ENCODE measurements at regions not wholly inside any gene's neighbourhood (a gene's known extent, or its start where the extent isn't known, plus 50 kb on each side); places are given as distances from the start of the nearest gene placed in this dataset.

- TF ChIP-seq, protein P1, sequence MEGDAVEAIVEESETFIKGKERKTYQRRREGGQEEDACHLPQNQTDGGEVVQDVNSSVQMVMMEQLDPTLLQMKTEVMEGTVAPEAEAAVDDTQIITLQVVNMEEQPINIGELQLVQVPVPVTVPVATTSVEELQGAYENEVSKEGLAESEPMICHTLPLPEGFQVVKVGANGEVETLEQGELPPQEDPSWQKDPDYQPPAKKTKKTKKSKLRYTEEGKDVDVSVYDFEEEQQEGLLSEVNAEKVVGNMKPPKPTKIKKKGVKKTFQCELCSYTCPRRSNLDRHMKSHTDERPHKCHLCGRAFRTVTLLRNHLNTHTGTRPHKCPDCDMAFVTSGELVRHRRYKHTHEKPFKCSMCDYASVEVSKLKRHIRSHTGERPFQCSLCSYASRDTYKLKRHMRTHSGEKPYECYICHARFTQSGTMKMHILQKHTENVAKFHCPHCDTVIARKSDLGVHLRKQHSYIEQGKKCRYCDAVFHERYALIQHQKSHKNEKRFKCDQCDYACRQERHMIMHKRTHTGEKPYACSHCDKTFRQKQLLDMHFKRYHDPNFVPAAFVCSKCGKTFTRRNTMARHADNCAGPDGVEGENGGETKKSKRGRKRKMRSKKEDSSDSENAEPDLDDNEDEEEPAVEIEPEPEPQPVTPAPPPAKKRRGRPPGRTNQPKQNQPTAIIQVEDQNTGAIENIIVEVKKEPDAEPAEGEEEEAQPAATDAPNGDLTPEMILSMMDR (IDR thresholded peaks at IDR 0.05; ENCODE audit: insufficient read depth, low read length): no peak
- TF ChIP-seq POLR2AphosphoS5 (IDR thresholded peaks at IDR 0.05; ENCODE audit: low read depth): no peak
- TF ChIP-seq REST (IDR thresholded peaks at IDR 0.05; ENCODE audit: insufficient replicate concordance, low read depth): no peak
Observed at GRCh38 chr14:105900398-105901160, 374.2 kb downstream of the TMEM121 start.
